Liver (tissue), 8 donors: ENCODE measurements at regions not wholly inside any gene's neighbourhood (a gene's known extent, or its start where the extent isn't known, plus 50 kb on each side); places are given as distances from the start of the nearest gene placed in this dataset.
"Not testable (repeated sequence)": the region's sequence is repeated elsewhere in the genome, so short reads cannot be mapped to it uniquely, and the experiment has no call there.

Source experiments
- DNase-seq: peaks from one replicate; pipeline ENCODE4 v3.0.0-alpha.2; 2017; ENCODE audit warnings: low spot score
- H3K27ac ChIP-seq, 2 donors: one replicate each; pipeline ENCODE4 v1.7.0; 2013; ENCODE audit warnings: inconsistent platforms in 2 of 2, low read length in 2 of 2, control low read depth in 1 of 2, low read depth in 1 of 2, mild to moderate bottlenecking in 1 of 2
- H3K27me3 ChIP-seq, 4 donors: one replicate each; pipeline versions ENCODE4 v1.6.1 to v1.7.0; 2013; ENCODE audit warnings: low read length in 3 of 4, inconsistent platforms in 1 of 4, mild to moderate bottlenecking in 1 of 4, moderate library complexity in 1 of 4; ENCODE audit not compliant: control insufficient read depth in 4 of 4, insufficient read depth in 4 of 4
- H3K36me3 ChIP-seq, 4 donors: one replicate each; pipeline versions ENCODE4 v1.6.1 to v1.7.0; 2013; ENCODE audit warnings: low read length in 3 of 4, mild to moderate bottlenecking in 3 of 4, low read depth in 1 of 4, moderate library complexity in 1 of 4; ENCODE audit not compliant: control insufficient read depth in 4 of 4, insufficient read depth in 3 of 4
- H3K4me1 ChIP-seq, 4 donors: one replicate each; pipeline versions ENCODE4 v1.6.1 to v1.7.0; 2013; ENCODE audit warnings: low read length in 3 of 4, mild to moderate bottlenecking in 3 of 4, moderate library complexity in 1 of 4; ENCODE audit not compliant: control insufficient read depth in 4 of 4, insufficient read depth in 4 of 4
- H3K4me3 ChIP-seq, 3 donors: one replicate each; pipeline versions ENCODE4 v1.6.1 to v1.7.0; 2013; ENCODE audit warnings: low read length in 3 of 3, control low read depth in 1 of 3, low read depth in 1 of 3, mild to moderate bottlenecking in 1 of 3
- H3K9ac ChIP-seq, 2 donors: one replicate each; pipeline ENCODE4 v1.7.0; 2013; ENCODE audit warnings: low read length in 2 of 2, mild to moderate bottlenecking in 2 of 2, moderate library complexity in 2 of 2, control low read depth in 1 of 2, low read depth in 1 of 2
- H3K9me3 ChIP-seq, 4 donors: one replicate each; pipeline versions ENCODE4 v1.6.1 to v1.7.0; 2013; ENCODE audit warnings: low read length in 3 of 4; ENCODE audit not compliant: control insufficient read depth in 4 of 4
- EGR1 ChIP-seq, 2 donors: IDR thresholded peaks; 2 replicates each; pipeline ENCODE4 v1.6.1; 2016 to 2018; ENCODE audit warnings: antibody characterized with exemption in 2 of 2, low read depth in 2 of 2
- FOXA1 ChIP-seq: IDR thresholded peaks from 2 replicates; pipeline ENCODE4 v1.6.1; 2016; ENCODE audit warnings: antibody characterized with exemption
- FOXA2 ChIP-seq: IDR thresholded peaks from 2 replicates; pipeline ENCODE4 v1.6.1; 2016; ENCODE audit warnings: antibody characterized with exemption
- GABPA ChIP-seq, 2 donors: IDR thresholded peaks in 1 of 2; conservative IDR thresholded peaks in 1 of 2; 2 replicates each; pipeline ENCODE4 v1.6.1; 2016; ENCODE audit warnings: antibody characterized with exemption in 2 of 2, mild to moderate bottlenecking in 1 of 2, moderate library complexity in 1 of 2
- HNF4G ChIP-seq: IDR thresholded peaks from 2 replicates; pipeline ENCODE4 v1.6.1; 2016; ENCODE audit warnings: antibody characterized with exemption
- JUND ChIP-seq, 2 donors: IDR thresholded peaks; 2 replicates each; pipeline ENCODE4 v1.6.1; 2016; ENCODE audit warnings: antibody characterized with exemption in 2 of 2
- NR2F2 ChIP-seq: IDR thresholded peaks from 2 replicates; pipeline ENCODE4 v1.6.1; 2016; ENCODE audit warnings: antibody characterized with exemption
- RAD21 ChIP-seq, 2 donors: IDR thresholded peaks; 2 replicates each; pipeline ENCODE4 v1.6.1; 2016; ENCODE audit warnings: antibody characterized with exemption in 2 of 2, mild to moderate bottlenecking in 2 of 2
- RXRA ChIP-seq, 2 donors: IDR thresholded peaks; 2 replicates each; pipeline ENCODE4 v1.6.1; 2017 to 2018; ENCODE audit warnings: antibody characterized with exemption in 2 of 2, mild to moderate bottlenecking in 1 of 2
- SP1 ChIP-seq: IDR thresholded peaks from 2 replicates; pipeline ENCODE4 v1.6.1; 2018; ENCODE audit warnings: antibody characterized with exemption, mild to moderate bottlenecking
- TAF1 ChIP-seq: conservative IDR thresholded peaks from 2 replicates; pipeline ENCODE4 v1.6.1; 2016; ENCODE audit warnings: antibody characterized with exemption, mild to moderate bottlenecking
- YY1 ChIP-seq: IDR thresholded peaks from 2 replicates; pipeline ENCODE4 v1.6.1; 2016; ENCODE audit warnings: antibody characterized with exemption, mild to moderate bottlenecking
- WGBS: extraction: QIAGEN DNeasy Blood & Tissue Kit; methylation state at CpG from one replicate; pipeline ENCODE4 v1.1.7; 2013; 5-methylcytosine and 5-hydroxymethylcytosine counted together
- TF ChIP-seq, protein P1 (sequence below): IDR thresholded peaks from 2 replicates; pipeline ENCODE4 v1.6.1; 2016; ENCODE audit warnings: antibody characterized with exemption, mild to moderate bottlenecking
- TF ChIP-seq, protein P2 (sequence below): IDR thresholded peaks from 2 replicates; pipeline ENCODE4 v1.6.1; 2016; ENCODE audit warnings: antibody characterized with exemption
- TF ChIP-seq, protein P3 (sequence below): IDR thresholded peaks from 2 replicates; pipeline ENCODE4 v1.6.1; 2016; ENCODE audit warnings: antibody characterized with exemption
- TF ChIP-seq, protein P4 (sequence below): IDR thresholded peaks from 2 replicates; pipeline ENCODE4 v1.6.1; 2016; ENCODE audit warnings: antibody characterized with exemption
- TF ChIP-seq, protein P5 (sequence below): fragments of 150-350 bp; IDR thresholded peaks from 2 replicates; pipeline ENCODE4 v1.5.1; 2017; ENCODE audit warnings: improper control_type of control experiment, low read depth, low read length; ENCODE audit not compliant: missing input control
- donor health status: healthy.
- donor health status: healthy.
- donor health status: healthy.
- donor health status: healthy.
- donor health status: healthy.

- H3K36me3 ChIP-seq, result no peaks in the 10 kb centered on the region
- no peak for DNase-seq
- no peak overlapping the region for H3K27ac ChIP-seq
- H3K4me1 ChIP-seq, result no peaks in the 10 kb centered on the region
- H3K4me3 ChIP-seq, result no peak overlapping the region
- H3K9ac ChIP-seq, result no peak overlapping the region
- H3K27me3 ChIP-seq, result peaks cover 0 to 3% (median under 1%) of the 10 kb centered on the region in 4 donors
- TF ChIP-seq, protein P1, sequence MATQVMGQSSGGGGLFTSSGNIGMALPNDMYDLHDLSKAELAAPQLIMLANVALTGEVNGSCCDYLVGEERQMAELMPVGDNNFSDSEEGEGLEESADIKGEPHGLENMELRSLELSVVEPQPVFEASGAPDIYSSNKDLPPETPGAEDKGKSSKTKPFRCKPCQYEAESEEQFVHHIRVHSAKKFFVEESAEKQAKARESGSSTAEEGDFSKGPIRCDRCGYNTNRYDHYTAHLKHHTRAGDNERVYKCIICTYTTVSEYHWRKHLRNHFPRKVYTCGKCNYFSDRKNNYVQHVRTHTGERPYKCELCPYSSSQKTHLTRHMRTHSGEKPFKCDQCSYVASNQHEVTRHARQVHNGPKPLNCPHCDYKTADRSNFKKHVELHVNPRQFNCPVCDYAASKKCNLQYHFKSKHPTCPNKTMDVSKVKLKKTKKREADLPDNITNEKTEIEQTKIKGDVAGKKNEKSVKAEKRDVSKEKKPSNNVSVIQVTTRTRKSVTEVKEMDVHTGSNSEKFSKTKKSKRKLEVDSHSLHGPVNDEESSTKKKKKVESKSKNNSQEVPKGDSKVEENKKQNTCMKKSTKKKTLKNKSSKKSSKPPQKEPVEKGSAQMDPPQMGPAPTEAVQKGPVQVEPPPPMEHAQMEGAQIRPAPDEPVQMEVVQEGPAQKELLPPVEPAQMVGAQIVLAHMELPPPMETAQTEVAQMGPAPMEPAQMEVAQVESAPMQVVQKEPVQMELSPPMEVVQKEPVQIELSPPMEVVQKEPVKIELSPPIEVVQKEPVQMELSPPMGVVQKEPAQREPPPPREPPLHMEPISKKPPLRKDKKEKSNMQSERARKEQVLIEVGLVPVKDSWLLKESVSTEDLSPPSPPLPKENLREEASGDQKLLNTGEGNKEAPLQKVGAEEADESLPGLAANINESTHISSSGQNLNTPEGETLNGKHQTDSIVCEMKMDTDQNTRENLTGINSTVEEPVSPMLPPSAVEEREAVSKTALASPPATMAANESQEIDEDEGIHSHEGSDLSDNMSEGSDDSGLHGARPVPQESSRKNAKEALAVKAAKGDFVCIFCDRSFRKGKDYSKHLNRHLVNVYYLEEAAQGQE, result no peak
- TF ChIP-seq GABPA (IDR thresholded peaks at IDR 0.05 in 1 of 2, conservative IDR thresholded peaks at IDR 0.05 in 1 of 2), result no peak
- TF ChIP-seq JUND (IDR thresholded peaks at IDR 0.05), result no peak
- TF ChIP-seq NR2F2, result no peak
- 84% methylated on average over 4 of the region's 4 CpGs for WGBS
- no peaks in the 10 kb centered on the region for H3K9me3 ChIP-seq
Measured at GRCh38 chrX:1118572-1119199, 93.8 kb downstream of the CRLF2 start.

DNA sequence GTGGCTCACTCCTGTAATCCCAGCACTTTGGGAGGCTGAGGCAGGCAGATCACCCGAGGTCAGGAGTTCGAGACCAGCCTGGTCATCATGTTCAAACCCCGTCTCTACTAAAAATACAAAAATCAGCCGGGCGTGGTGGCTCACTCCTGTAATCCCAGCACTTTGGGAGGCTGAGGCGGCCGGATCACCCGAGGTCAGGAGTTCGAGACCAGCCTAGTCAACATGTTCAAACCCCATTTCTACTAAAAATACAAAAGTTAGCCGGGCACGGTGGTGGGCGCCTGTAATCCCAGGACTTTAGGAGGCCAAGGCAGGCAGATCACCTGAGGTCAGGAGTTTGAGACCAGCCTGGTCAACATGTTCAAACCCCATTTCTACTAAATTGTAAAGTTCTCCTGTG, 97.0 kb downstream of the CRLF2 start:
- 90% methylated on average over 12 of the region's 12 CpGs for WGBS
- H3K4me3 ChIP-seq, DNase-seq, H3K27me3 ChIP-seq, H3K4me1 ChIP-seq, H3K9ac ChIP-seq, H3K9me3 ChIP-seq, H3K36me3 ChIP-seq, H3K27ac ChIP-seq: not testable (repeated sequence)

DNA sequence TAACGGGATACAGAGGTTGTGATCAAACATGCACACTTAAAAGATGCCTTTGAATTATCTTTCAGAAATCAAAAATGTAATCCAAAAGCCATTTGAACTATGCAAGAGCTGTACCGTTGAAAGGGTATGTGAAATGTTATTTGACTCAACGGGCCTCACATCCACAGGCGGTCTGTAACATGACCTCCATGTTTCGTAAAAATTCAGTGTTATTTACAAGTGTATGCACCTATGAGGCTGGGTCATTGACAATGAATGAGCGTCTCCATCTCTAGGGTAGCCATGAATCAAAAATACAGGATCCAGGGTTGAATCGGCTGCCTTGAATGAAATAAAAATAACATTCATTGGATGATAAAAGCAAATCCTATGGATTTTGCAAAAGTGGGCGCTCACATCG, 100.1 kb downstream of the CRLF2 start:
- no peak for DNase-seq
- no peak overlapping the region for H3K27ac ChIP-seq
- H3K27me3 ChIP-seq, result peaks cover 0 to 10% (median 0%) of the 10 kb centered on the region in 4 donors
- 31% methylated on average over 9 of the region's 9 CpGs for WGBS
- peaks cover 0 to 3% (median 0%) of the 10 kb centered on the region in 4 donors for H3K9me3 ChIP-seq
- H3K4me3 ChIP-seq, result no peak overlapping the region
- H3K36me3 ChIP-seq, result no peaks in the 10 kb centered on the region
- no peak overlapping the region for H3K9ac ChIP-seq
- H3K4me1 ChIP-seq, result no peaks in the 10 kb centered on the region
- TF ChIP-seq RAD21 (IDR thresholded peaks at IDR 0.05) (no peak), RXRA (IDR thresholded peaks at IDR 0.05) (no peak), FOXA2 (no peak), TAF1 (no peak), EGR1 (IDR thresholded peaks at IDR 0.05; ENCODE audit: low read depth in 2 of 2) (no peak), HNF4G (no peak), YY1 (no peak), JUND (IDR thresholded peaks at IDR 0.05) (no peak), NR2F2 (no peak), GABPA (IDR thresholded peaks at IDR 0.05 in 1 of 2, conservative IDR thresholded peaks at IDR 0.05 in 1 of 2) (no peak), SP1 (no peak), FOXA1 (no peak)
- TF ChIP-seq, protein P2, sequence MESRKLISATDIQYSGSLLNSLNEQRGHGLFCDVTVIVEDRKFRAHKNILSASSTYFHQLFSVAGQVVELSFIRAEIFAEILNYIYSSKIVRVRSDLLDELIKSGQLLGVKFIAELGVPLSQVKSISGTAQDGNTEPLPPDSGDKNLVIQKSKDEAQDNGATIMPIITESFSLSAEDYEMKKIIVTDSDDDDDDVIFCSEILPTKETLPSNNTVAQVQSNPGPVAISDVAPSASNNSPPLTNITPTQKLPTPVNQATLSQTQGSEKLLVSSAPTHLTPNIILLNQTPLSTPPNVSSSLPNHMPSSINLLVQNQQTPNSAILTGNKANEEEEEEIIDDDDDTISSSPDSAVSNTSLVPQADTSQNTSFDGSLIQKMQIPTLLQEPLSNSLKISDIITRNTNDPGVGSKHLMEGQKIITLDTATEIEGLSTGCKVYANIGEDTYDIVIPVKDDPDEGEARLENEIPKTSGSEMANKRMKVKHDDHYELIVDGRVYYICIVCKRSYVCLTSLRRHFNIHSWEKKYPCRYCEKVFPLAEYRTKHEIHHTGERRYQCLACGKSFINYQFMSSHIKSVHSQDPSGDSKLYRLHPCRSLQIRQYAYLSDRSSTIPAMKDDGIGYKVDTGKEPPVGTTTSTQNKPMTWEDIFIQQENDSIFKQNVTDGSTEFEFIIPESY, result no peak
- TF ChIP-seq, protein P3, sequence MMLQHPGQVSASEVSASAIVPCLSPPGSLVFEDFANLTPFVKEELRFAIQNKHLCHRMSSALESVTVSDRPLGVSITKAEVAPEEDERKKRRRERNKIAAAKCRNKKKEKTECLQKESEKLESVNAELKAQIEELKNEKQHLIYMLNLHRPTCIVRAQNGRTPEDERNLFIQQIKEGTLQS, result no peak
- TF ChIP-seq, protein P4, sequence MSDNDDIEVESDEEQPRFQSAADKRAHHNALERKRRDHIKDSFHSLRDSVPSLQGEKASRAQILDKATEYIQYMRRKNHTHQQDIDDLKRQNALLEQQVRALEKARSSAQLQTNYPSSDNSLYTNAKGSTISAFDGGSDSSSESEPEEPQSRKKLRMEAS, result no peak
- TF ChIP-seq, protein P5, sequence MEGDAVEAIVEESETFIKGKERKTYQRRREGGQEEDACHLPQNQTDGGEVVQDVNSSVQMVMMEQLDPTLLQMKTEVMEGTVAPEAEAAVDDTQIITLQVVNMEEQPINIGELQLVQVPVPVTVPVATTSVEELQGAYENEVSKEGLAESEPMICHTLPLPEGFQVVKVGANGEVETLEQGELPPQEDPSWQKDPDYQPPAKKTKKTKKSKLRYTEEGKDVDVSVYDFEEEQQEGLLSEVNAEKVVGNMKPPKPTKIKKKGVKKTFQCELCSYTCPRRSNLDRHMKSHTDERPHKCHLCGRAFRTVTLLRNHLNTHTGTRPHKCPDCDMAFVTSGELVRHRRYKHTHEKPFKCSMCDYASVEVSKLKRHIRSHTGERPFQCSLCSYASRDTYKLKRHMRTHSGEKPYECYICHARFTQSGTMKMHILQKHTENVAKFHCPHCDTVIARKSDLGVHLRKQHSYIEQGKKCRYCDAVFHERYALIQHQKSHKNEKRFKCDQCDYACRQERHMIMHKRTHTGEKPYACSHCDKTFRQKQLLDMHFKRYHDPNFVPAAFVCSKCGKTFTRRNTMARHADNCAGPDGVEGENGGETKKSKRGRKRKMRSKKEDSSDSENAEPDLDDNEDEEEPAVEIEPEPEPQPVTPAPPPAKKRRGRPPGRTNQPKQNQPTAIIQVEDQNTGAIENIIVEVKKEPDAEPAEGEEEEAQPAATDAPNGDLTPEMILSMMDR, result no peak
- TF ChIP-seq, protein P1, result no peak
